Kidney (tissue), 13 donors: ENCODE measurements at regions not wholly inside any gene's neighbourhood (a gene's known extent, or its start where the extent isn't known, plus 50 kb on each side); places are given as distances from the start of the nearest gene placed in this dataset.

ENCODE experiments used
- DNase-seq, 5 donors: peaks; one replicate each; pipeline ENCODE4 v3.0.0-alpha.2; 2013 to 2020
- FAIRE-seq: peaks from 2 replicates; lab custom pipeline; 2012; peaks lifted over from hg19 to GRCh38; lab: Jason Lieb, UNC
- H3K27ac ChIP-seq, 2 donors: one replicate each; pipeline ENCODE4 v1.7.0; 2013; ENCODE audit warnings: low read depth in 2 of 2, low read length in 2 of 2, inconsistent platforms in 1 of 2
- H3K27me3 ChIP-seq: one replicate; pipeline ENCODE4 v1.7.1; 2013; ENCODE audit warnings: low read length, inconsistent platforms; ENCODE audit not compliant: control insufficient read depth, insufficient read depth
- H3K36me3 ChIP-seq, 3 donors: one replicate each; pipeline versions ENCODE4 v1.7.0 to v1.7.1; 2013; ENCODE audit warnings: low read length in 3 of 3, control low read depth in 1 of 3, inconsistent platforms in 1 of 3; ENCODE audit not compliant: insufficient read depth in 3 of 3, control insufficient read depth in 2 of 3
- H3K4me1 ChIP-seq, 3 donors: one replicate each; pipeline versions ENCODE4 v1.7.0 to v1.7.1; 2013; ENCODE audit warnings: low read length in 3 of 3, inconsistent platforms in 1 of 3, low read depth in 1 of 3; ENCODE audit not compliant: control insufficient read depth in 2 of 3, insufficient read depth in 2 of 3
- H3K4me3 ChIP-seq, 3 donors: one replicate each; pipeline versions ENCODE4 v1.7.0 to v1.8.1; 2013; ENCODE audit warnings: low read length in 3 of 3, control low read depth in 1 of 3, inconsistent platforms in 1 of 3
- H3K9ac ChIP-seq, 3 donors: one replicate each; pipeline versions ENCODE4 v1.7.0 to v1.7.1; 2013; ENCODE audit warnings: low read length in 3 of 3, control low read depth in 1 of 3, inconsistent platforms in 1 of 3
- H3K9me3 ChIP-seq, 3 donors: one replicate each; pipeline versions ENCODE4 v1.7.0 to v1.7.1; 2013; ENCODE audit warnings: low read length in 3 of 3, control low read depth in 1 of 3, inconsistent platforms in 1 of 3; ENCODE audit not compliant: control insufficient read depth in 2 of 3, insufficient read depth in 1 of 3
- CTCF ChIP-seq: IDR thresholded peaks from 3 replicates; pipeline ENCODE4 v1.5.1; 2012; ENCODE audit warnings: mild to moderate bottlenecking, moderate library complexity, borderline replicate concordance; ENCODE audit not compliant: insufficient read depth; ENCODE audit errors: extremely low read depth
- intact Hi-C: fragments of 100-400 bp; cut with DNase I; formaldehyde crosslinking; loops from one replicate; pipeline ENCODE4 v1.11.1; 2022
- donor health status: control.
- donor health status: control.
- donor health status: control.
- donor health status: control.
- donor health status: control.
- donor health status: DM: yes; HTN: yes; CAD: no.
- donor health status: Normal renal cell carcinoma (clear cell type).

GRCh38 chr6:168197636-168198301 is 118.8 kb upstream of the FRMD1 start:
- Histone ChIP-seq H3K36me3 (no peaks in the 10 kb centered on the region), H3K27ac (no peak overlapping the region), H3K27me3 (no peaks in the 10 kb centered on the region), H3K4me3 (no peak overlapping the region), H3K4me1 (peaks cover 0 to 6% (median 0%) of the 10 kb centered on the region in 3 donors), H3K9me3 (no peaks in the 10 kb centered on the region), H3K9ac (no peak overlapping the region)
- DNase-seq: peak in 3 of 5 donors; percentile 5 to 49 (median 34)
- TF ChIP-seq CTCF: no peak
- no peak for FAIRE-seq
- intact Hi-C loops: no loop called here

GRCh38 chr6:168196881-168197635 is 118.0 kb upstream of the FRMD1 start:
- intact Hi-C loops: no loop called here
- no peaks in the 10 kb centered on the region for H3K27me3 ChIP-seq
- H3K4me3 ChIP-seq: no peak overlapping the region
- DNase-seq (peak in 3 of 5 donors; percentile 21 to 66 (median 33)), FAIRE-seq (no peak)
- H3K36me3 ChIP-seq: no peaks in the 10 kb centered on the region
- no peak for TF ChIP-seq CTCF
- H3K9me3 ChIP-seq: no peaks in the 10 kb centered on the region
- peaks cover 0 to 6% (median 0%) of the 10 kb centered on the region in 3 donors for H3K4me1 ChIP-seq
- H3K27ac ChIP-seq: peak overlapping the region in 1 of 2 donors; percentile 53
- H3K9ac ChIP-seq: no peak overlapping the region

- Histone ChIP-seq H3K4me1 (peaks cover 0 to 6% (median 0%) of the 10 kb centered on the region in 3 donors), H3K9ac (no peak overlapping the region), H3K27me3 (no peaks in the 10 kb centered on the region), H3K36me3 (no peaks in the 10 kb centered on the region), H3K9me3 (no peaks in the 10 kb centered on the region), H3K4me3 (no peak overlapping the region), H3K27ac (no peak overlapping the region)
- FAIRE-seq: no peak
- no peak for TF ChIP-seq CTCF
- intact Hi-C loops: no loop called here
- peak in 3 of 5 donors; percentile 22 to 86 (median 31) for DNase-seq
These were observed 117.4 kb upstream of the FRMD1 start for GRCh38 chr6:168196385-168196860.
